ENCODE measurements at regions not wholly inside any gene's neighbourhood (a gene's known extent, or its start where the extent isn't known, plus 50 kb on each side); places are given as distances from the start of the nearest gene placed in this dataset.

DNA sequence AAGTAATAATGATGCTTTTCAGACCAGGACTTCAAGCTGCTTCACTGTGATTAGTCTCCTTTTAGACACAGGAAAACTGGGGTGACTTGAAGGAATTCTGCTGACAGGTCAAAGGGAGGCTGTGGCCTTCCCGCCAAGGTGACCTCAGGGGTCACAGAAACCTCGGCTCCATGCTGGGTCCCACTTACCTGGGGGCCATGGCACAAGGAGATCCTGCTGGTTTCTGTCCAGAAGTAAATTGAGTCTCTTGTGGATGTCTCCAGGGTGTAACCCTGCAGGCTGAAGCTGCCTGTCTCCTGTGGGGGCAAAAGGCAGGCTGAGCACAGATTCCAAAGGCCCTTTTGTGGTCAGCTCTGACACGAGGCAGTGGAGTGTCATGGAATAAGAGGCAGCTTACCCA lies 138.7 kb upstream of the MED13L start:
- DNase-seq (ENCODE audit: low spot score): no peak
- TF ChIP-seq, protein P1, sequence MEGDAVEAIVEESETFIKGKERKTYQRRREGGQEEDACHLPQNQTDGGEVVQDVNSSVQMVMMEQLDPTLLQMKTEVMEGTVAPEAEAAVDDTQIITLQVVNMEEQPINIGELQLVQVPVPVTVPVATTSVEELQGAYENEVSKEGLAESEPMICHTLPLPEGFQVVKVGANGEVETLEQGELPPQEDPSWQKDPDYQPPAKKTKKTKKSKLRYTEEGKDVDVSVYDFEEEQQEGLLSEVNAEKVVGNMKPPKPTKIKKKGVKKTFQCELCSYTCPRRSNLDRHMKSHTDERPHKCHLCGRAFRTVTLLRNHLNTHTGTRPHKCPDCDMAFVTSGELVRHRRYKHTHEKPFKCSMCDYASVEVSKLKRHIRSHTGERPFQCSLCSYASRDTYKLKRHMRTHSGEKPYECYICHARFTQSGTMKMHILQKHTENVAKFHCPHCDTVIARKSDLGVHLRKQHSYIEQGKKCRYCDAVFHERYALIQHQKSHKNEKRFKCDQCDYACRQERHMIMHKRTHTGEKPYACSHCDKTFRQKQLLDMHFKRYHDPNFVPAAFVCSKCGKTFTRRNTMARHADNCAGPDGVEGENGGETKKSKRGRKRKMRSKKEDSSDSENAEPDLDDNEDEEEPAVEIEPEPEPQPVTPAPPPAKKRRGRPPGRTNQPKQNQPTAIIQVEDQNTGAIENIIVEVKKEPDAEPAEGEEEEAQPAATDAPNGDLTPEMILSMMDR (IDR thresholded peaks at IDR 0.05; ENCODE audit: extremely low read depth, missing control alignments): no peak

DNA sequence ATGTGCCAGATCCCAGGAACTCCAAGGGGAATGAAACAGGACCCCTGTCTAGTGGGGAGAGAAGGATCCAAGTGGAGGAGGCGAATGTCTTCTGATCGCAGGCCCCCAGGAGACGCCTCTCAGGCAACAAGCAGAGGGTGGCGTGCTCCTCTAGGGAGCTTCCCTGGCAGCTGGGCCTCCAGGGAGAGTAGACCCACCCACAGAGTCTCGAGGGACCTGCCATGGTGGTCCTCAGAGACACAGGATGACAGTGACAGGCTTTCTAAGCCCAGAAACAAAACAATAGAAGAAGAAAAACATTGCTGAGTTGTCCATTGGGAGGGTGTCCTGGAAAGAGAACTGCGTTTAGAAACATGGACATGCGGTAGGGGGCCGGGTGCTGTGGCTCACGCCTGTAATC lies 140.6 kb upstream of the MAP1LC3B2 start:
- DNase-seq (ENCODE audit: low spot score): no peak
- TF ChIP-seq, protein P1 (IDR thresholded peaks at IDR 0.05; ENCODE audit: extremely low read depth, missing control alignments): no peak

DNA sequence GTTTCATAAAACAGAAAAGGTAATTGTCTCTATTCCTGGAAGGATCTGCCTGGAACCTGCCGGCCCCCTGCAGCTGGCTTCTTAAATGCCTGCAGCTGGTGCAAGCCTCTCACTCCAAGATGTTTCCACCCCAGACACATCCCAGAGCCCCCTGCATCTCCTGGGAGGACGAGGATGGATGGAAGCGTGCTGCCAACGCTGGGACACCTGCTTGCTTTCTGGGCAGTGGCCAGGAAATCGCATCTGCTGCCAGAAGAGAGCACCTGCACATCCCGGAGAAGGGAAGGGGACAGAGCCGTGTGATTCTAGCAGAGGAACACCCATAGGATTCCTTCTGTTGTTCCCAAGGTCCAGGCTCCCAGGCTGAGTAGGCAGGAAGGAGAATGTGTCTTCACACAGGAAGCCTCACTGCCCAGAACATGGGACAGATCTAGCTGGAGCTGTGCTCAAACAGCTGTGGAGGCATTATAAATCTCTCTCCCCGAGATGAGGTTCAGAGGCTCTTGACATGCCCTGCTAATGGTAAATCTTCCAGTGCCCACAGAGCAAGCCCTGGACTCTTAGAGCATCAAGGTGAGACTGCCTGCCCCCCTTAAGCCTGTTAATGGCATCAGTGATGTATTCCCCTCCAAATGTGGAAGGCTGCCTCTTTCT lies 138.8 kb upstream of the MAP1LC3B2 start:
- TF ChIP-seq, protein P1 (IDR thresholded peaks at IDR 0.05; ENCODE audit: extremely low read depth, missing control alignments): no peak
- DNase-seq (ENCODE audit: low spot score): no peak

DNA sequence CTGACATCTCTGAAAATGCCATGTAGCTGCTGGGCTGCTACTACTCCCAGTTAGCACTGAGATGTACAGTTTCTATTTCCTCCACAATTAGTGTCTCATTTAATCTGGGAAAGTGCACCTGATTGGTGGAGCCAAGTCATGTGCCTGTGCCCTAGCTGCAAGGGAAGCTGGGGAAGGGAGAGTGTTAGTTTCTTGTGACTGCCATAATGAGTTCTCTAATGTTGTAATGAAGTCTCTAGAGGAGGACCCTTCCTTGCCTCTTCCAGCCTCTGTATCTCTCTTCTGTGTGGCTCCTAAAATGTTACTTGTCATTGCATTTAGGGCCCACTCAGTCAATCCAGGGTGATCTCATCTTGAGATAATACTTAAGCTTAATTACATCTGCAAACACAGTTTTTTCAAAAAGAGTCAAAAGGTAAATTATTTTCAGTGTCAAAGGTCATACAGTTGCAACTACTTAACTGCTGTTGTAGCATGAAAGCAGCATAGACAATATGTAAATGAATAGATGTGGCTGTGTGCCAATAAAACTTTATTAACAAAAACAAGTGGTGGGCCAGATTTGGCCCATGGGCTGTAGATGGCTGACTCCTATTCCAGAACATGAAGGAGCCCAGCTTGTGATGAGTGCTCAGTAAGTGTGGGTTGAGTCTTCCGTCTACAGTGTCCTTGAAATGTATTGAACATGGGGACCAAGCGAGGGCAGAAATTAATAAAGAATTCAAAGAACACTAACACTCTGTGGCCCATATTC lies 137.2 kb upstream of the MAP1LC3B2 start:
- TF ChIP-seq, protein P1 (IDR thresholded peaks at IDR 0.05; ENCODE audit: extremely low read depth, missing control alignments): no peak
- no peak for DNase-seq (ENCODE audit: low spot score)

DNA sequence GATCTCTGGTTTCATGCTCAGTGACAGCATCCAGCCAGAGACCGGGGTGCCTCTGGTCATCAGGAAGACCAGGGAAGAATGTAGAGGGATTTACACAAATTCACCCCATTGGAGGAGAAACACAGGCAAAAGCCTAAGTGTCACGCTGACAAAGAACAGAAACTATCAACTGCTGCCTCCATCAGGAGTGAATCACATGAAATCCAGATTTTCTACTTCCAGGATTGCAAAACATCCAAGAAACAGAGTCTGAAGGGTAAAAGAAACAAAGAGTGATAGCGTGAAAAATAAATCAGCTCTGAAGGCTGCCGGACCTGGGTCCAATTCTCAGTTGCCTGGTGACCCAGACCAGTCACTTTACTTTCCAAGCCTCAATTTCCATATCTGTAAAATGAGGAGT lies 136.1 kb upstream of the MAP1LC3B2 start:
- TF ChIP-seq, protein P1 (IDR thresholded peaks at IDR 0.05; ENCODE audit: extremely low read depth, missing control alignments): no peak
- no peak for DNase-seq (ENCODE audit: low spot score)

DNA sequence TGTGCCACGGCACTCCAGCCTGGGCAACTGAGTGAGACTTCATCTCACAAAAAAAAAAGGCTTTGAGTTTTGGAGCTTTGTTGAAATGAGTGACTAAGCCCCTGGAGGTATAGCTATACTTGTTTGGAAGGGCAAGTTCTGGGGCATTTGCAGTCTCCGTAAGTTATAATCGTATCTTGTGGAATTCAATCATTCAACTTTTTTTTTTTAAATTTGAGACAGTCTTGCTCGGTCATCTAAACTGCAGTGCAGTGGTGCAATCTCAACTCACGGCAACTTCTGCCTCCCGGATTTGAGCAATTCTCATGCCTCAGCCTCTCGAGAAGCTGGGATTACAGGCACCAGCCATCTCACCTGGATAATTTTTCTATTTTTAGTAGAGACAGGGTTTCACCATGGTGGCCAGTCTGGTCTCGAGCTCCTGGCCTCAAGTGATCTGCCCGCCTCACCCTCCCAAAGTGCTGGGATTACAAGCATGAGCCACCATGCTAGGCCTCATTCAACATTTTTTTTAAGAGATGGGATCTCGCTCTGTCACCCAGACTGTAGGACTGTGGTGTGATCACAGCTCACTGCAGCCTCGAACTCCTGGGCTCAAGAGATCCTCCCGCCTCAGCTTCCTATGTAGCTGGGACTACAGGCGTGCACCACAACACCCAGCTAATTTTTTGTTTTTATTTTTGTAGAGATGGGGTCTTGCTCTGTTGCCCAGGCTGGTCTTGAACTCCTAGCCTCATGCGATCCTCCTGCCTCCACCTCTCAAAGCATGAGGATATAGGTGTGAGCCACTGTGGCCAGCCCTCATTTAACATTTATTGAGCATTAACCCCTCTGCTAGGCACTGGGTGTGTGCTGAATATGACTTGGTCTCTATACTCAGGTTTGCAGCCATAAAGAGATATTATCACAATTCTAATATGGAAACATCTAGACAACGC lies 133.7 kb upstream of the MAP1LC3B2 start:
- TF ChIP-seq, protein P1 (IDR thresholded peaks at IDR 0.05; ENCODE audit: extremely low read depth, missing control alignments): no peak
- no peak for DNase-seq (ENCODE audit: low spot score)
